ENCODE measurements at regions not wholly inside any gene's neighbourhood (a gene's known extent, or its start where the extent isn't known, plus 50 kb on each side); places are given as distances from the start of the nearest gene placed in this dataset.
"Not testable (repeated sequence)": the region's sequence is repeated elsewhere in the genome, so short reads cannot be mapped to it uniquely, and the experiment has no call there.

GRCh38 chr2:193101591-193101990, 906.9 kb upstream of the TMEFF2 start:
- TF ChIP-seq CTCF (IDR thresholded peaks at IDR 0.05) = no peak
- H3K9me3 Mint-ChIP-seq = peaks cover 2% of the 10 kb centered on the region

GRCh38 chr2:193088026-193088425, 893.3 kb upstream of the TMEFF2 start:
- CTCF ChIA-PET = no interaction called here
- Mint-ChIP-seq H3K27me3 (no peaks in the 10 kb centered on the region), H3K4me3 (no peak overlapping the region), H3K36me3 (ENCODE audit: low read depth) (no peaks in the 10 kb centered on the region), H3K27ac (no peak overlapping the region), H3K4me1 (no peaks in the 10 kb centered on the region), H3K9me3 (no peaks in the 10 kb centered on the region)
- no peak for TF ChIP-seq CTCF (IDR thresholded peaks at IDR 0.05)
- no peak for DNase-seq
- intact Hi-C loops (cut with micrococcal nuclease) = no loop called here
- ATAC-seq (ENCODE audit: low read depth) = no peak
- POLR2A ChIA-PET = no interaction called here

More at GRCh38 chr2:193101591-193101990, 906.9 kb upstream of the TMEFF2 start:
- no peak overlapping the region for H3K4me3 Mint-ChIP-seq
- POLR2A ChIA-PET = no interaction called here
- no peak for ATAC-seq (ENCODE audit: low read depth)
- intact Hi-C loops (cut with micrococcal nuclease) = no loop called here
- H3K36me3 Mint-ChIP-seq (ENCODE audit: low read depth) = no peaks in the 10 kb centered on the region
- no peak overlapping the region for H3K27ac Mint-ChIP-seq
- no peaks in the 10 kb centered on the region for H3K4me1 Mint-ChIP-seq
- CTCF ChIA-PET = no interaction called here
- H3K27me3 Mint-ChIP-seq = no peaks in the 10 kb centered on the region
- no peak for DNase-seq

- Mint-ChIP-seq H3K36me3 (ENCODE audit: low read depth) (no peaks in the 10 kb centered on the region), H3K27ac (no peak overlapping the region), H3K9me3 (no peaks in the 10 kb centered on the region), H3K27me3 (no peaks in the 10 kb centered on the region), H3K4me3 (no peak overlapping the region), H3K4me1 (no peaks in the 10 kb centered on the region)
- ChIA-PET POLR2A (no interaction called here), CTCF (no interaction called here)
- DNase-seq = no peak
- ATAC-seq (ENCODE audit: low read depth) = no peak
- TF ChIP-seq CTCF (IDR thresholded peaks at IDR 0.05) = no peak
- intact Hi-C loops (cut with micrococcal nuclease) = no loop called here
Observed at GRCh38 chr2:193076995-193077394, 882.3 kb upstream of the TMEFF2 start.

- CTCF ChIA-PET = no interaction called here
- H3K9me3 Mint-ChIP-seq = no peaks in the 10 kb centered on the region
Observed at GRCh38 chr2:193074933-193075332, 880.2 kb upstream of the TMEFF2 start.

GRCh38 chr2:193072647-193073046, 877.9 kb upstream of the TMEFF2 start:
- DNase-seq (no peak), ATAC-seq (ENCODE audit: low read depth) (no peak)
- intact Hi-C loops (cut with micrococcal nuclease) = no loop called here
- TF ChIP-seq CTCF (IDR thresholded peaks at IDR 0.05) = no peak
- ChIA-PET POLR2A (no interaction called here), CTCF (no interaction called here)
- Mint-ChIP-seq H3K4me3 (no peak overlapping the region), H3K27me3 (no peaks in the 10 kb centered on the region), H3K27ac (no peak overlapping the region), H3K9me3 (no peaks in the 10 kb centered on the region), H3K4me1 (no peaks in the 10 kb centered on the region), H3K36me3 (ENCODE audit: low read depth) (no peaks in the 10 kb centered on the region)

More at GRCh38 chr2:193074933-193075332, 880.2 kb upstream of the TMEFF2 start:
- Mint-ChIP-seq H3K4me3 (no peak overlapping the region), H3K27ac (no peak overlapping the region), H3K4me1 (no peaks in the 10 kb centered on the region), H3K27me3 (no peaks in the 10 kb centered on the region), H3K36me3 (ENCODE audit: low read depth) (no peaks in the 10 kb centered on the region)
- DNase-seq = no peak
- no peak for ATAC-seq (ENCODE audit: low read depth)
- TF ChIP-seq CTCF (IDR thresholded peaks at IDR 0.05) = no peak
- intact Hi-C loops (cut with micrococcal nuclease) = no loop called here
- POLR2A ChIA-PET = no interaction called here

- H3K27ac Mint-ChIP-seq; intact Hi-C loops (cut with micrococcal nuclease); POLR2A ChIA-PET; ATAC-seq (ENCODE audit: low read depth); CTCF ChIA-PET; H3K27me3 Mint-ChIP-seq; H3K4me1 Mint-ChIP-seq; H3K4me3 Mint-ChIP-seq; DNase-seq; H3K9me3 Mint-ChIP-seq; H3K36me3 Mint-ChIP-seq (ENCODE audit: low read depth): not testable (repeated sequence)
Observed at GRCh38 chr2:193025556-193025955, 830.8 kb upstream of the TMEFF2 start.
